Lung (tissue), 11 donors: ENCODE measurements at regions not wholly inside any gene's neighbourhood (a gene's known extent, or its start where the extent isn't known, plus 50 kb on each side); places are given as distances from the start of the nearest gene placed in this dataset.

ENCODE experiments used
- ATAC-seq: fragments of 200-7000 bp; cut with Tn5 transposase; one replicate; pipeline ENCODE4 v1.9.1; 2020; ENCODE audit warnings: moderate number of reproducible peaks; ENCODE audit not compliant: insufficient read depth, low FRiP score
- DNase-seq, 3 donors: peaks; one replicate each; pipeline ENCODE4 v3.0.0-alpha.2; 2013 to 2017
- H3K27ac ChIP-seq, 2 donors: one replicate each; pipeline ENCODE4 v1.5.1; 2013; ENCODE audit warnings: mild to moderate bottlenecking in 2 of 2, moderate library complexity in 2 of 2, control low read depth in 1 of 2, inconsistent platforms in 1 of 2, low read depth in 1 of 2, low read length in 1 of 2
- H3K27me3 ChIP-seq, 3 donors: one replicate each; pipeline ENCODE4 v1.5.1; 2013; ENCODE audit warnings: low read length in 2 of 3; ENCODE audit not compliant: control insufficient read depth in 3 of 3, insufficient read depth in 3 of 3
- H3K36me3 ChIP-seq, 4 donors: one replicate each; pipeline ENCODE4 v1.5.1; 2013; ENCODE audit warnings: low read length in 4 of 4, mild to moderate bottlenecking in 1 of 4, moderate library complexity in 1 of 4; ENCODE audit not compliant: control insufficient read depth in 4 of 4, insufficient read depth in 4 of 4
- H3K4me1 ChIP-seq, 5 donors: one replicate each; pipeline ENCODE4 v1.5.1; 2013; ENCODE audit warnings: low read length in 5 of 5, mild to moderate bottlenecking in 2 of 5, moderate library complexity in 1 of 5; ENCODE audit not compliant: control insufficient read depth in 5 of 5, insufficient read depth in 5 of 5
- H3K4me3 ChIP-seq: one replicate; pipeline ENCODE4 v1.5.1; 2013; ENCODE audit warnings: mild to moderate bottlenecking, control low read depth, moderate library complexity
- H3K9ac ChIP-seq, 2 donors: one replicate each; pipeline ENCODE4 v1.5.1; 2013; ENCODE audit warnings: low read length in 2 of 2, control low read depth in 1 of 2; ENCODE audit not compliant: insufficient read depth in 1 of 2
- H3K9me3 ChIP-seq, 4 donors: one replicate each; pipeline ENCODE4 v1.5.1; 2013; ENCODE audit warnings: low read length in 3 of 4, mild to moderate bottlenecking in 1 of 4, moderate library complexity in 1 of 4; ENCODE audit not compliant: control insufficient read depth in 4 of 4, insufficient read depth in 3 of 4
- WGBS, 2 donors: extraction: QIAGEN DNeasy Blood & Tissue Kit; methylation state at CpG; one replicate each; pipeline ENCODE4 v1.1.7; 2013; 5-methylcytosine and 5-hydroxymethylcytosine counted together
- TF ChIP-seq, protein P1 (sequence below): IDR thresholded peaks from 2 replicates; pipeline ENCODE4 v1.5.1; 2012; ENCODE audit warnings: mild to moderate bottlenecking; ENCODE audit errors: control extremely low read depth, extremely low read depth
- donor health status: control.
- donor health status: control.
- donor health status: Bipolar disorder and iron deficiency.
- donor health status: healthy.
- donor health status: DM: yes; HTN: yes; CAD: no.

DNA sequence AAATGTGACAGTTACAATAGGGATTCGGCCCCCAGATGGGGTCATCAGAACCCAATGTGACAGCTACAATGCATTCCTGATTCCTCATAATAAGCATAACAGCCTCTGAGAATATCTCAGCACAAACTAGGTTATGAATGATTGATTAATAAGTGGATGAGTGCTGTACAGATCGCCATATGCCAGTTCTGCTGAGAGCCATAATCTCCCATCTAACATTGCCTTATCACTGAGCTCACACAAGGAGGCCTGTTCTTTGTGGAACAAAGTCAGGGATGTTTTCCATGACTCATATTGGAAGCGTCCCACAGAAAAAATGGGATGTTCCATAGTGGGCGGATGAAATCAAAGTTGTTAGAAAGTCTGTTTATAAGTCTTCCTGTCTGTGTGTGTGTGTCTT is 89.6 kb downstream of the KIF4B start:
- DNase-seq (no peak), ATAC-seq (no peak)
- H3K4me1 ChIP-seq: peaks cover 0 to 2% (median 0%) of the 10 kb centered on the region in 5 donors
- H3K27ac ChIP-seq: no peak overlapping the region
- peaks cover 0 to 2% (median 0%) of the 10 kb centered on the region in 4 donors for H3K9me3 ChIP-seq
- no peaks in the 10 kb centered on the region for H3K36me3 ChIP-seq
- 79 to 84% methylated on average over 4 of the region's 4 CpGs for WGBS, 2 donors
- H3K4me3 ChIP-seq: no peak overlapping the region
- peaks cover 0 to 2% (median 2%) of the 10 kb centered on the region in 3 donors for H3K27me3 ChIP-seq
- no peak overlapping the region for H3K9ac ChIP-seq
- TF ChIP-seq, protein P1, sequence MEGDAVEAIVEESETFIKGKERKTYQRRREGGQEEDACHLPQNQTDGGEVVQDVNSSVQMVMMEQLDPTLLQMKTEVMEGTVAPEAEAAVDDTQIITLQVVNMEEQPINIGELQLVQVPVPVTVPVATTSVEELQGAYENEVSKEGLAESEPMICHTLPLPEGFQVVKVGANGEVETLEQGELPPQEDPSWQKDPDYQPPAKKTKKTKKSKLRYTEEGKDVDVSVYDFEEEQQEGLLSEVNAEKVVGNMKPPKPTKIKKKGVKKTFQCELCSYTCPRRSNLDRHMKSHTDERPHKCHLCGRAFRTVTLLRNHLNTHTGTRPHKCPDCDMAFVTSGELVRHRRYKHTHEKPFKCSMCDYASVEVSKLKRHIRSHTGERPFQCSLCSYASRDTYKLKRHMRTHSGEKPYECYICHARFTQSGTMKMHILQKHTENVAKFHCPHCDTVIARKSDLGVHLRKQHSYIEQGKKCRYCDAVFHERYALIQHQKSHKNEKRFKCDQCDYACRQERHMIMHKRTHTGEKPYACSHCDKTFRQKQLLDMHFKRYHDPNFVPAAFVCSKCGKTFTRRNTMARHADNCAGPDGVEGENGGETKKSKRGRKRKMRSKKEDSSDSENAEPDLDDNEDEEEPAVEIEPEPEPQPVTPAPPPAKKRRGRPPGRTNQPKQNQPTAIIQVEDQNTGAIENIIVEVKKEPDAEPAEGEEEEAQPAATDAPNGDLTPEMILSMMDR: no peak

DNA sequence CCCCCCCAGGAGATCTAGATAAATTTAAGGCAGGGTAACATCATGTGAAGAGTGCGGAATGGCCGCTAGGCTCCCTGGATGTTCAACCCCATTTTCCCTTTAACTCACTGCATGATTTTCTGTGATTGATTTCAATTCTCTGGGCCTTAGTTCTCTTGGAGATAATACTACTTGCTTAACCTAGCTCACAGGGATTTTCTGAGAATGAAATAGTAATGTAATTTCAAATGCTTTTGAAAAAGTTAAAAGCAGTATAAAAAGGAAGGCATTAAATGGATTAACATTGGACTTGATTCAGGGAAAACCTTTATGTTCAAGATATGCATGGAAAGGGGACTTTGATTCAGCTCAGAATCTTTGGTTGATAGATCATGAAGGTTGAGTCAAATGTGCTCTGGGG is 90.9 kb downstream of the KIF4B start:
- Histone ChIP-seq H3K36me3 (no peaks in the 10 kb centered on the region), H3K4me3 (no peak overlapping the region), H3K27ac (no peak overlapping the region), H3K9me3 (peaks cover 0 to 2% (median 0%) of the 10 kb centered on the region in 4 donors), H3K27me3 (peaks cover 0 to 2% (median 2%) of the 10 kb centered on the region in 3 donors), H3K9ac (no peak overlapping the region), H3K4me1 (no peaks in the 10 kb centered on the region)
- TF ChIP-seq, protein P1: no peak
- 92 to 93% methylated on average over 2 of the region's 2 CpGs for WGBS, 2 donors
- ATAC-seq (no peak), DNase-seq (no peak)

GRCh38 chr5:155106221-155106620 is 92.7 kb downstream of the KIF4B start:
- TF ChIP-seq, protein P1: no peak
- ATAC-seq: no peak
- WGBS, 2 donors: 92 to 94% methylated on average over 4 of the region's 4 CpGs
- H3K36me3 ChIP-seq: no peaks in the 10 kb centered on the region
- H3K27ac ChIP-seq: no peak overlapping the region
- H3K4me3 ChIP-seq: no peak overlapping the region
- H3K9ac ChIP-seq: no peak overlapping the region
- no peaks in the 10 kb centered on the region for H3K4me1 ChIP-seq
- DNase-seq: no peak
- peaks cover 0 to under 1% (median 0%) of the 10 kb centered on the region in 4 donors for H3K9me3 ChIP-seq
- peaks cover 0 to 2% (median under 1%) of the 10 kb centered on the region in 3 donors for H3K27me3 ChIP-seq

DNA sequence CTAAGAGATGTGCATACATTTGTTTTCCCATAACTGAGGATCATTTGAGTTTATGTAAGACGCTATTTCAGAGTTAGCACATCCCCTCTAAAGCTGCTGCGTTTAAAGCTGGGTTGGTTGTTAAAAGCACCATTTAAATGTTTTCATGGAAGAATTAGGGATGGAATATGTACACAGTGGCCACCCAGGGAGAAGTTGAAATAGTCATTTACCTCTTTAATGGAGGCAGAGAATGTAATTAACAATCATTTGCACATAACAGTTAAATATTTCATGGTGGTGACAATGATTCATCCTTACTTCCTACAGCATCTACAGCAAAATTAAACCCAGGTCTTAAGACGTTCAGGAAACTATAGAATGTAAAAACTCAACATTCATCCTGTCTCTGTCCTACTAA is 100.3 kb downstream of the KIF4B start:
- TF ChIP-seq, protein P1: no peak
- no peaks in the 10 kb centered on the region for H3K36me3 ChIP-seq
- H3K4me3 ChIP-seq: no peak overlapping the region
- WGBS, 2 donors: 71 to 72% methylated on average over 3 of the region's 3 CpGs
- H3K27me3 ChIP-seq: no peaks in the 10 kb centered on the region
- no peaks in the 10 kb centered on the region for H3K4me1 ChIP-seq
- H3K27ac ChIP-seq: no peak overlapping the region
- DNase-seq (no peak), ATAC-seq (no peak)
- no peak overlapping the region for H3K9ac ChIP-seq
- H3K9me3 ChIP-seq: peaks cover 0 to 2% (median 0%) of the 10 kb centered on the region in 4 donors
